Naive B cell (primary cell): ENCODE measurements at regions not wholly inside any gene's neighbourhood (a gene's known extent, or its start where the extent isn't known, plus 50 kb on each side); places are given as distances from the start of the nearest gene placed in this dataset.
A peak's percentile ranks its signal among the peaks of the same experiment; 100 is the strongest.
"Not testable (repeated sequence)": the region's sequence is repeated elsewhere in the genome, so short reads cannot be mapped to it uniquely, and the experiment has no call there.

Source experiments
- ATAC-seq, 2 donors: fragments of 150-1000 bp; cut with Tn5 transposase; 2 replicates each; pipeline ENCODE4 v1.10.0; 2021; ENCODE audit warnings: low read depth in 2 of 2, mild to moderate bottlenecking in 2 of 2, moderate library complexity in 2 of 2
- DNase-seq: peaks from one replicate; pipeline ENCODE4 v3.0.0; 2022
- H3K27ac Mint-ChIP-seq, 6 donors: one replicate each; pipeline ENCODE4 v1.8.0; 2020 to 2022; ENCODE audit warnings: mild to moderate bottlenecking in 6 of 6, mixed read lengths in 6 of 6, moderate library complexity in 5 of 6, inconsistent platforms in 2 of 6
- H3K27me3 Mint-ChIP-seq, 3 donors: one replicate each; pipeline ENCODE4 v1.8.0; 2021 to 2022; ENCODE audit warnings: mixed read lengths in 3 of 3, mild to moderate bottlenecking in 1 of 3
- H3K36me3 Mint-ChIP-seq, 2 donors: one replicate each; pipeline ENCODE4 v1.8.0; 2020 to 2022; ENCODE audit warnings: mixed read lengths in 2 of 2, inconsistent platforms in 1 of 2, mild to moderate bottlenecking in 1 of 2
- H3K4me1 Mint-ChIP-seq, 3 donors: one replicate each; pipeline ENCODE4 v1.8.0; 2020 to 2022; ENCODE audit warnings: mixed read lengths in 3 of 3, inconsistent platforms in 1 of 3, mild to moderate bottlenecking in 1 of 3, moderate library complexity in 1 of 3
- H3K4me3 Mint-ChIP-seq, 8 donors: one replicate each; pipeline ENCODE4 v1.8.0; 2020 to 2022; ENCODE audit warnings: mild to moderate bottlenecking in 8 of 8, mixed read lengths in 8 of 8, moderate library complexity in 8 of 8, inconsistent platforms in 2 of 8
- H3K9me3 Mint-ChIP-seq, 7 donors: one replicate each; pipeline ENCODE4 v1.8.0; 2020 to 2022; ENCODE audit warnings: mixed read lengths in 7 of 7, mild to moderate bottlenecking in 5 of 7, inconsistent platforms in 2 of 7, moderate library complexity in 1 of 7

GRCh38 chr6:127406722-127407121, 52.5 kb downstream of the KIAA0408 start:
- not testable (repeated sequence) for H3K4me3 Mint-ChIP-seq, H3K27me3 Mint-ChIP-seq, ATAC-seq, DNase-seq, H3K36me3 Mint-ChIP-seq
- Mint-ChIP-seq H3K4me1 (peaks cover 15 to 32% (median 23%) of the 10 kb centered on the region in 3 donors), H3K9me3 (peaks cover 0 to 14% (median 6%) of the 10 kb centered on the region in 7 donors), H3K27ac (peak overlapping the region in 1 of 6 donors; percentile 50)

GRCh38 chr6:127406122-127406521, 53.1 kb downstream of the KIAA0408 start:
- Mint-ChIP-seq H3K9me3 (peaks cover 0 to 14% (median 6%) of the 10 kb centered on the region in 7 donors), H3K4me1 (peaks cover 15 to 32% (median 23%) of the 10 kb centered on the region in 3 donors), H3K36me3 (no peaks in the 10 kb centered on the region), H3K27me3 (no peaks in the 10 kb centered on the region), H3K4me3 (no peak overlapping the region), H3K27ac (no peak overlapping the region)
- no peak for ATAC-seq
- no peak for DNase-seq

- H3K27me3 Mint-ChIP-seq: no peaks in the 10 kb centered on the region
- no peak for ATAC-seq
- H3K36me3 Mint-ChIP-seq: no peaks in the 10 kb centered on the region
- H3K9me3 Mint-ChIP-seq: peaks cover 0 to 7% (median 4%) of the 10 kb centered on the region in 7 donors
- H3K27ac Mint-ChIP-seq: peak overlapping the region in 3 of 6 donors; percentile 11 to 44 (median 15)
- no peak overlapping the region for H3K4me3 Mint-ChIP-seq
- DNase-seq: no peak
- peaks cover 15 to 32% (median 23%) of the 10 kb centered on the region in 3 donors for H3K4me1 Mint-ChIP-seq
These were observed 54.5 kb downstream of the KIAA0408 start for GRCh38 chr6:127404594-127405178.

GRCh38 chr6:127404133-127404532, 55.1 kb downstream of the KIAA0408 start:
- Mint-ChIP-seq H3K27me3 (no peaks in the 10 kb centered on the region), H3K9me3 (peaks cover 0 to 7% (median 4%) of the 10 kb centered on the region in 7 donors), H3K36me3 (no peaks in the 10 kb centered on the region), H3K4me3 (peak overlapping the region in 2 of 8 donors; percentile 3 to 13), H3K27ac (peak overlapping the region in 5 of 6 donors; percentile 4 to 65 (median 11)), H3K4me1 (peaks cover 15 to 32% (median 23%) of the 10 kb centered on the region in 3 donors)
- ATAC-seq (peak; percentile 32 to 36), DNase-seq (no peak)

- no peak for ATAC-seq
- Mint-ChIP-seq H3K4me1 (peaks cover 15 to 30% (median 23%) of the 10 kb centered on the region in 3 donors), H3K27ac (peak overlapping the region in 1 of 6 donors; percentile 15), H3K9me3 (peaks cover 0 to 7% (median 4%) of the 10 kb centered on the region in 7 donors), H3K4me3 (peak overlapping the region in 1 of 8 donors; percentile 31), H3K36me3 (no peaks in the 10 kb centered on the region), H3K27me3 (no peaks in the 10 kb centered on the region)
- DNase-seq: no peak
These were observed 55.6 kb downstream of the KIAA0408 start for GRCh38 chr6:127403636-127404035.

- Mint-ChIP-seq H3K4me1 (peaks cover 15 to 26% (median 23%) of the 10 kb centered on the region in 3 donors), H3K4me3 (no peak overlapping the region), H3K9me3 (peaks cover 0 to 6% (median 4%) of the 10 kb centered on the region in 7 donors), H3K27ac (peak overlapping the region in 1 of 6 donors; percentile 18), H3K27me3 (no peaks in the 10 kb centered on the region), H3K36me3 (no peaks in the 10 kb centered on the region)
- ATAC-seq: no peak
- no peak for DNase-seq
These were observed 56.1 kb downstream of the KIAA0408 start for GRCh38 chr6:127402890-127403617.

GRCh38 chr6:127397729-127398630, 54.6 kb upstream of the ECHDC1 start:
- ATAC-seq: no peak
- no peaks in the 10 kb centered on the region for H3K36me3 Mint-ChIP-seq
- H3K27ac Mint-ChIP-seq: peak overlapping the region in 1 of 6 donors; percentile 35
- no peaks in the 10 kb centered on the region for H3K27me3 Mint-ChIP-seq
- H3K9me3 Mint-ChIP-seq: no peaks in the 10 kb centered on the region
- no peak for DNase-seq
- peaks cover 3 to 5% (median 4%) of the 10 kb centered on the region in 3 donors for H3K4me1 Mint-ChIP-seq
- no peak overlapping the region for H3K4me3 Mint-ChIP-seq

GRCh38 chr6:127397171-127397597, 53.8 kb upstream of the ECHDC1 start:
- H3K4me1 Mint-ChIP-seq, DNase-seq, H3K9me3 Mint-ChIP-seq, H3K4me3 Mint-ChIP-seq, H3K27ac Mint-ChIP-seq, H3K36me3 Mint-ChIP-seq, ATAC-seq, H3K27me3 Mint-ChIP-seq: not testable (repeated sequence)
